GM12872 (cell line): ENCODE measurements at regions not wholly inside any gene's neighbourhood (a gene's known extent, or its start where the extent isn't known, plus 50 kb on each side); places are given as distances from the start of the nearest gene placed in this dataset.

Experiments
- CTCF ChIP-seq: IDR thresholded peaks from 3 replicates; pipeline ENCODE4 v1.5.1; 2011; ENCODE audit warnings: low read depth, mild to moderate bottlenecking, low read length, moderate library complexity; ENCODE audit not compliant: insufficient read depth

- no peak for TF ChIP-seq CTCF
Measured at GRCh38 chr16:76883076-76883475, 307.9 kb upstream of the MON1B start.

GRCh38 chr16:76885776-76886537 is 305.0 kb upstream of the MON1B start:
- no peak for TF ChIP-seq CTCF

GRCh38 chr16:76897816-76898215 is 293.2 kb upstream of the MON1B start:
- no peak for TF ChIP-seq CTCF

- TF ChIP-seq CTCF, result no peak
Measured at GRCh38 chr16:76899767-76900166, 291.2 kb upstream of the MON1B start.

GRCh38 chr16:76900285-76901263 is 290.4 kb upstream of the MON1B start:
- TF ChIP-seq CTCF, result no peak

- no peak for TF ChIP-seq CTCF
Measured at GRCh38 chr16:76906552-76906951, 284.4 kb upstream of the MON1B start.

- TF ChIP-seq CTCF, result no peak
Measured at GRCh38 chr16:76910931-76911330, 280.1 kb upstream of the MON1B start.
